K562 (cell line): ENCODE measurements at regions not wholly inside any gene's neighbourhood (a gene's known extent, or its start where the extent isn't known, plus 50 kb on each side); places are given as distances from the start of the nearest gene placed in this dataset.

Experiments
- ATAC-seq: fragments of 200-7000 bp; cut with Tn5 transposase; 3 replicates; pipeline ENCODE4 v1.9.1; 2020; ENCODE audit warnings: moderate library complexity
- BruUV-seq: library from RNA; stranded (reverse); fragments of 400-500 nt; replicated peaks from 2 replicates; lab custom pipeline; 2021; lab: Mats Ljungman, UMichigan
- CTCF ChIA-PET: fragments of 300-600 bp; formaldehyde crosslinking; extraction: SDS; loops from one replicate; lab custom pipeline; 2021; ENCODE audit warnings: low intra/inter-chr PET ratio; lab: Yijun Ruan, JAX
- POLR2A ChIA-PET: fragments of 300-600, 350-650 bp; sonication (Branson Sonifier 250); formaldehyde crosslinking; extraction: SDS; loops from one replicate; lab custom pipeline; 2021; ENCODE audit warnings: antibody characterized with exemption, inconsistent platforms; lab: Yijun Ruan, JAX
- DNase-seq, 4 experiments: peaks; one replicate each; pipeline versions ENCODE4 v3.0.0 to v3.0.0-alpha.2; 2011 to 2018; ENCODE audit warnings: low spot score in 3 of 4, mixed read lengths in 3 of 4; ENCODE audit errors: extremely low read depth in 1 of 4
- FAIRE-seq: peaks from 2 replicates; lab custom pipeline; 2011; peaks lifted over from hg19 to GRCh38; lab: Jason Lieb, UNC
- H2AFZ ChIP-seq: 2 replicates; pipeline ENCODE4 v1.6.0; 2011; ENCODE audit warnings: low read depth, low read length, control low read depth, inconsistent platforms
- H3K27ac ChIP-seq: fragments of 200-600 bp; 3 replicates; pipeline ENCODE4 v1.8.0; 2011; ENCODE audit warnings: low read depth, mild to moderate bottlenecking, control low read depth, inconsistent platforms, low read length, moderate library complexity, mixed read lengths; ENCODE audit errors: extremely low read depth
- H3K27me3 ChIP-seq, 2 experiments: fragments of 300-600 bp in 1 of 2; 2 replicates in 1 of 2; 3 replicates in 1 of 2; pipeline versions ENCODE4 v1.6.0 to v1.8.0; 2011; ENCODE audit warnings: inconsistent platforms in 2 of 2, low read length in 2 of 2, mild to moderate bottlenecking in 1 of 2, mixed read lengths in 1 of 2, moderate library complexity in 1 of 2; ENCODE audit not compliant: control insufficient read depth in 2 of 2, insufficient read depth in 2 of 2
- H3K36me3 ChIP-seq: fragments of 300-600 bp; 3 replicates; pipeline ENCODE4 v1.8.0; 2011; ENCODE audit warnings: mild to moderate bottlenecking, low read length, inconsistent platforms; ENCODE audit not compliant: control insufficient read depth, insufficient read depth
- H3K4me1 ChIP-seq, 2 experiments: fragments of 200-600 bp in 1 of 2; replicated peaks in 1 of 2; 2 replicates in 1 of 2; 3 replicates in 1 of 2; pipeline versions ENCODE4 v1.5.1 to v1.8.0; 2011; ENCODE audit warnings: inconsistent platforms in 2 of 2, low read length in 2 of 2, mild to moderate bottlenecking in 1 of 2, mixed read lengths in 1 of 2, moderate library complexity in 1 of 2; ENCODE audit not compliant: control insufficient read depth in 2 of 2, insufficient read depth in 2 of 2
- H3K4me2 ChIP-seq: 2 replicates; pipeline ENCODE4 v1.6.1; 2011; ENCODE audit warnings: low read length, control low read depth, inconsistent platforms, mixed read lengths; ENCODE audit not compliant: insufficient read depth
- H3K4me3 ChIP-seq: fragments of 200-600 bp; sonication (generic), shearing (Covaris generic); 2 replicates; pipeline ENCODE4 v1.5.1; 2016; ENCODE audit warnings: control low read depth, inconsistent platforms
- H3K79me2 ChIP-seq: fragments of 200-600 bp; 3 replicates; pipeline ENCODE4 v1.8.0; 2011; ENCODE audit warnings: low read length, inconsistent platforms; ENCODE audit not compliant: control insufficient read depth, insufficient read depth
- H3K9ac ChIP-seq, 2 experiments: 2 replicates each; pipeline versions ENCODE4 v1.6.0 to v1.6.1; 2011; ENCODE audit warnings: low read depth in 2 of 2, low read length in 2 of 2, control low read depth in 1 of 2, inconsistent platforms in 1 of 2, mild to moderate bottlenecking in 1 of 2, mixed read lengths in 1 of 2; ENCODE audit not compliant: insufficient read depth in 1 of 2
- H3K9me1 ChIP-seq: one replicate; pipeline ENCODE4 v1.6.0; 2011; ENCODE audit warnings: inconsistent platforms, mild to moderate bottlenecking, low read length, moderate library complexity; ENCODE audit not compliant: control insufficient read depth, insufficient read depth
- H3K9me3 ChIP-seq: replicated peaks from 2 replicates; pipeline ENCODE4 v1.5.1; 2011; ENCODE audit warnings: low read depth, low read length, inconsistent platforms; ENCODE audit not compliant: control insufficient read depth, insufficient read depth
- H4K20me1 ChIP-seq: replicated peaks from 2 replicates; pipeline ENCODE4 v1.6.1; 2011; ENCODE audit warnings: low read length, inconsistent platforms, mixed read lengths; ENCODE audit not compliant: control insufficient read depth, insufficient read depth
- ARID3A ChIP-seq: IDR thresholded peaks from 2 replicates; pipeline ENCODE4 v1.6.1; 2012; ENCODE audit warnings: low read depth, low read length, improper control_type of control experiment, borderline replicate concordance
- CTCF ChIP-seq, 3 experiments: IDR thresholded peaks in 2 of 3; conservative IDR thresholded peaks in 1 of 3; 2 replicates each; pipeline ENCODE4 v1.5.1; 2011 to 2012; ENCODE audit warnings: low read length in 3 of 3, mild to moderate bottlenecking in 3 of 3, control low read depth in 2 of 3, improper control_type of control experiment in 1 of 3, inconsistent platforms in 1 of 3, low read depth in 1 of 3, mixed read lengths in 1 of 3, moderate library complexity in 1 of 3; ENCODE audit not compliant: insufficient read depth in 2 of 3
- EP300 ChIP-seq: IDR thresholded peaks from 2 replicates; pipeline ENCODE4 v1.6.1; 2012; ENCODE audit warnings: low read length, improper control_type of control experiment
- ILK ChIP-seq: fragments of 450-650 bp; IDR thresholded peaks from 2 replicates; pipeline ENCODE4 v1.6.1; 2016; ENCODE audit warnings: missing genetic modification characterization, low read depth, mild to moderate bottlenecking, missing compliant biosample characterization, moderate library complexity, borderline replicate concordance
- NELFE ChIP-seq: IDR thresholded peaks from 2 replicates; pipeline ENCODE4 v1.6.1; 2011; ENCODE audit warnings: mild to moderate bottlenecking; ENCODE audit not compliant: insufficient read depth, insufficient read length
- NFE2L1 ChIP-seq: fragments of 450-650 bp; IDR thresholded peaks from 2 replicates; pipeline ENCODE4 v1.6.1; 2016; ENCODE audit warnings: missing genetic modification characterization, low read depth, mild to moderate bottlenecking, missing compliant biosample characterization, moderate library complexity, borderline replicate concordance
- NR2C2 ChIP-seq, 2 experiments: fragments of 200-800 bp in 1 of 2; sonication (Bioruptor generic) in 1 of 2; sonication (generic) in 1 of 2; formaldehyde crosslinking in 1 of 2; IDR thresholded peaks; 2 replicates each; pipeline versions ENCODE4 v1.6.1 to v1.8.0; 2016 to 2022; ENCODE audit warnings: mild to moderate bottlenecking in 1 of 2, missing compliant biosample characterization in 1 of 2, missing genetic modification characterization in 1 of 2, missing genetic modification reagents in 1 of 2
- NR2F6 ChIP-seq: fragments of 450-650 bp; formaldehyde crosslinking; IDR thresholded peaks from 2 replicates; pipeline ENCODE4 v1.4.0; 2020; ENCODE audit warnings: mild to moderate bottlenecking
- PTBP1 ChIP-seq: fragments of 200-400 bp; formaldehyde crosslinking; IDR thresholded peaks from 2 replicates; pipeline ENCODE4 v1.6.1; 2017; ENCODE audit warnings: low read depth, low read length
- RBM25 ChIP-seq: fragments of 200-400 bp; formaldehyde crosslinking; IDR thresholded peaks from 2 replicates; pipeline ENCODE4 v1.6.1; 2018; ENCODE audit warnings: low read length, low read depth, moderate library complexity; ENCODE audit not compliant: severe bottlenecking
- TRIM24 ChIP-seq, 2 experiments: fragments of 450-650 bp; IDR thresholded peaks; 2 replicates each; pipeline ENCODE4 v1.6.1; 2016
- ZC3H4 ChIP-seq: sonication (generic); formaldehyde crosslinking; IDR thresholded peaks from 2 replicates; pipeline ENCODE4 v1.9.0; 2021; ENCODE audit warnings: missing genetic modification reagents, borderline replicate concordance
- WGBS: fragments of 100-300 bp; shearing (Covaris generic); methylation state at CpG from one replicate; pipeline ENCODE4 v1.1.6; 2016; ENCODE audit warnings: low coverage, mixed read lengths; ENCODE audit not compliant: insufficient coverage; ENCODE audit errors: missing lambda C conversion rate; 5-methylcytosine and 5-hydroxymethylcytosine counted together
- in situ Hi-C: fragments of 300-500 bp; cut with MboI; formaldehyde crosslinking; loops from 4 replicates; pipeline ENCODE4 v1.15.0; 2018; ENCODE audit warnings: inconsistent platforms, mixed read lengths
- intact Hi-C: fragments of 100-400 bp; cut with micrococcal nuclease; formaldehyde crosslinking; loops from 2 replicates; pipeline ENCODE4 v1.14.2; 2022
- TF ChIP-seq, protein P1 (sequence below): fragments of 250-450 bp; sonication (Bioruptor Pico); IDR thresholded peaks from 2 replicates; pipeline ENCODE4 v1.9.0; 2021; ENCODE audit warnings: mild to moderate bottlenecking
- TF ChIP-seq, protein P2 (sequence below): fragments of 250-450 bp; sonication (Bioruptor Pico); IDR thresholded peaks from 2 replicates; pipeline ENCODE4 v1.8.0; 2021; ENCODE audit warnings: mild to moderate bottlenecking, moderate library complexity

DNA sequence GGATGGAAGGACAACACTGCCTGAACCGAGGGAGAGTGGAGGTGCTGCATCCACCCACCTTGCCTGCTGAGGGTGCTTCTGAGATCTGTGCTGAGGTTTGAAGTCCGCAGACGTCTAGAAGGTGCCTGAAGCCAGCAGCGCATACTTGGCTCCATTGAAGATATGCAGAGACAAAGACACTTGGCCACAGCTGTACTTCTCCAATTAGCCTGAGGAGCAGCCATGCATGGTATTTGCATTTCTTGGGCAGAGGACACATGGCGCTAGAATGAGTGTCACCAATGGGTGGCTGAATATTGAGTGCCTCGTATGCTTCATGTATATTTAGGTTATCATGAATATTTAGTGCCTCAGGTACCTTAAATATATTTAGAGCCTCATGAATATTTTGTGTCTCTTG, 128.7 kb upstream of the ATP6AP2 start:
- H3K9me1 ChIP-seq, result no peaks in the 10 kb centered on the region
- H3K79me2 ChIP-seq, result no peaks in the 10 kb centered on the region
- H4K20me1 ChIP-seq, result no peaks in the 10 kb centered on the region
- DNase-seq (no peak), FAIRE-seq (no peak), ATAC-seq (no peak)
- H3K36me3 ChIP-seq, result no peaks in the 10 kb centered on the region
- POLR2A ChIA-PET, result interaction anchor here (1.1 kb wide), 1 partner anchor 69 kb away, joined by 3 read pairs; no protein-coding TSS in a partner anchor
- H3K4me1 ChIP-seq, result peaks cover 7 to 18% of the 10 kb centered on the region in 2 experiments; a peak in 3 of 5 replicates
- no peak overlapping the region for H3K4me2 ChIP-seq
- no peaks in the 10 kb centered on the region for H3K27me3 ChIP-seq
- 39% methylated on average over 6 of the region's 6 CpGs for WGBS
- no peak overlapping the region for H3K27ac ChIP-seq
- no peak overlapping the region for H3K9ac ChIP-seq
- CTCF ChIA-PET, result no interaction called here
- no peaks in the 10 kb centered on the region for H3K9me3 ChIP-seq
- no peak overlapping the region for H3K4me3 ChIP-seq
- BruUV-seq, result no TSS peak
- in situ Hi-C loops (no loop called here), intact Hi-C loops (no loop called here)
- no peak overlapping the region for H2AFZ ChIP-seq
- TF ChIP-seq, protein P1, sequence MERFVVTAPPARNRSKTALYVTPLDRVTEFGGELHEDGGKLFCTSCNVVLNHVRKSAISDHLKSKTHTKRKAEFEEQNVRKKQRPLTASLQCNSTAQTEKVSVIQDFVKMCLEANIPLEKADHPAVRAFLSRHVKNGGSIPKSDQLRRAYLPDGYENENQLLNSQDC, result no peak
- TF ChIP-seq NR2F6 (CRISPR knock-in tag) (no peak), CTCF (IDR thresholded peaks at IDR 0.05 in 2 of 3, conservative IDR thresholded peaks at IDR 0.05 in 1 of 3; ENCODE audit: insufficient read depth in 2 of 3, low read depth in 1 of 3, low read length in 3 of 3) (no peak), ILK (no peak), ZC3H4 (no peak), PTBP1 (no peak), EP300 (no peak), TRIM24 (IDR thresholded peaks at IDR 0.05) (no peak), NFE2L1 (tag) (no peak), NELFE (no peak), ARID3A (no peak), NR2C2 (CRISPR knock-in tag; IDR thresholded peaks at IDR 0.05) (no peak), NR2C2 (tag; IDR thresholded peaks at IDR 0.05) (no peak), RBM25 (no peak)
- TF ChIP-seq, protein P2, sequence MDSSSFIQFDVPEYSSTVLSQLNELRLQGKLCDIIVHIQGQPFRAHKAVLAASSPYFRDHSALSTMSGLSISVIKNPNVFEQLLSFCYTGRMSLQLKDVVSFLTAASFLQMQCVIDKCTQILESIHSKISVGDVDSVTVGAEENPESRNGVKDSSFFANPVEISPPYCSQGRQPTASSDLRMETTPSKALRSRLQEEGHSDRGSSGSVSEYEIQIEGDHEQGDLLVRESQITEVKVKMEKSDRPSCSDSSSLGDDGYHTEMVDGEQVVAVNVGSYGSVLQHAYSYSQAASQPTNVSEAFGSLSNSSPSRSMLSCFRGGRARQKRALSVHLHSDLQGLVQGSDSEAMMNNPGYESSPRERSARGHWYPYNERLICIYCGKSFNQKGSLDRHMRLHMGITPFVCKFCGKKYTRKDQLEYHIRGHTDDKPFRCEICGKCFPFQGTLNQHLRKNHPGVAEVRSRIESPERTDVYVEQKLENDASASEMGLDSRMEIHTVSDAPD (CRISPR knock-in tag), result no peak
